ENCODE measurements at regions not wholly inside any gene's neighbourhood (a gene's known extent, or its start where the extent isn't known, plus 50 kb on each side); places are given as distances from the start of the nearest gene placed in this dataset.
A peak's percentile ranks its signal among the peaks of the same experiment; 100 is the strongest.

DNA sequence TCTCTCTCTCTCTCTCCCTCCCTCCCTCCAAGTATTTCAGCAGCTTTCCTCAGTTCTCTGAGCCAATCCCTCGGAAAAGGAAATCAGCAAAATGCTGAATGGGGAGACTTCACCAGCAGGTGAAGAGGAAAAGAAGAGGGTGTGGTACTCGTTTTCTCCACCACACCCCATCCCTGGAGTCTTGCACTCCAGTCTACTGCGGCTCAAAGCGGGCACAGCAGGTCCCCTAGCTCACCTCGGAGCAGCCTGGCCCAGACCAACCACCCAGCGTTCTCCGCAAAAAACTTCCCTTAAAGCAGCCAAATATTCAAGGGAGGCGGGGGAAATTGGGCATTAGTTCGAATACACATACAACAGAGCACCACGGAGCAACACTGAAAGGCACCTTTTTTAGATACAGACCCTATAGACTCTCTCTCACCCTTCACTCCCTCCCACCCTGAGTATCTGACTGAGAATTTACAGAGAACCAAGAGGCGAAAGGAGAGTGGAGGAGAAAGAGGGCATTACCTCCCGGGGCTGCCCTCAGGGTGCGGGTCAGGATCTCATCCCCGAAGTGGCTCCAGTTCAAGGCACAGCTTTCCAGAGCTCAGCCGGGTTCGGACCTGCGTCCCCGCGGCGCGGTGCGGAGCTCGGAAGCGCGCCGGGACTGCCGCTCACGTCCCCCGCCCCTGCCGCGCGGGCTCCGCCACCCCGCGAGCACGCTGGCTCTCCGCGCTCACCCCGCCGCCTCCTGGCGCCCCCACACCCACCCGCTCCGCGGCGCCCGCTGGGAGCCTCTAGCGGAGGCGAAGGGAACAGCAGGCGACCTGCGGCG is 1638.5 kb upstream of the C9orf72 start (continued):
- TF ChIP-seq, protein P1, sequence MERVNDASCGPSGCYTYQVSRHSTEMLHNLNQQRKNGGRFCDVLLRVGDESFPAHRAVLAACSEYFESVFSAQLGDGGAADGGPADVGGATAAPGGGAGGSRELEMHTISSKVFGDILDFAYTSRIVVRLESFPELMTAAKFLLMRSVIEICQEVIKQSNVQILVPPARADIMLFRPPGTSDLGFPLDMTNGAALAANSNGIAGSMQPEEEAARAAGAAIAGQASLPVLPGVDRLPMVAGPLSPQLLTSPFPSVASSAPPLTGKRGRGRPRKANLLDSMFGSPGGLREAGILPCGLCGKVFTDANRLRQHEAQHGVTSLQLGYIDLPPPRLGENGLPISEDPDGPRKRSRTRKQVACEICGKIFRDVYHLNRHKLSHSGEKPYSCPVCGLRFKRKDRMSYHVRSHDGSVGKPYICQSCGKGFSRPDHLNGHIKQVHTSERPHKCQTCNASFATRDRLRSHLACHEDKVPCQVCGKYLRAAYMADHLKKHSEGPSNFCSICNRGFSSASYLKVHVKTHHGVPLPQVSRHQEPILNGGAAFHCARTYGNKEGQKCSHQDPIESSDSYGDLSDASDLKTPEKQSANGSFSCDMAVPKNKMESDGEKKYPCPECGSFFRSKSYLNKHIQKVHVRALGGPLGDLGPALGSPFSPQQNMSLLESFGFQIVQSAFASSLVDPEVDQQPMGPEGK (CRISPR knock-in tag; IDR thresholded peaks at IDR 0.05) = peak; percentile 65
- no peak for TF ChIP-seq ZNF530 (CRISPR knock-in tag; IDR thresholded peaks at IDR 0.05; ENCODE audit: low read depth)
- TF ChIP-seq, protein P2, sequence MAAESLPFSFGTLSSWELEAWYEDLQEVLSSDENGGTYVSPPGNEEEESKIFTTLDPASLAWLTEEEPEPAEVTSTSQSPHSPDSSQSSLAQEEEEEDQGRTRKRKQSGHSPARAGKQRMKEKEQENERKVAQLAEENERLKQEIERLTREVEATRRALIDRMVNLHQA (CRISPR knock-in tag; IDR thresholded peaks at IDR 0.05) = no peak
- TF ChIP-seq HDAC2 (CRISPR knock-in tag; IDR thresholded peaks at IDR 0.05) = no peak
- TF ChIP-seq ZNF616 (CRISPR knock-in tag; IDR thresholded peaks at IDR 0.05; ENCODE audit: low read depth) = 0 out of 2 replicates have a peak, but pooled peaks have one; percentile 71
- TF ChIP-seq, protein P3, sequence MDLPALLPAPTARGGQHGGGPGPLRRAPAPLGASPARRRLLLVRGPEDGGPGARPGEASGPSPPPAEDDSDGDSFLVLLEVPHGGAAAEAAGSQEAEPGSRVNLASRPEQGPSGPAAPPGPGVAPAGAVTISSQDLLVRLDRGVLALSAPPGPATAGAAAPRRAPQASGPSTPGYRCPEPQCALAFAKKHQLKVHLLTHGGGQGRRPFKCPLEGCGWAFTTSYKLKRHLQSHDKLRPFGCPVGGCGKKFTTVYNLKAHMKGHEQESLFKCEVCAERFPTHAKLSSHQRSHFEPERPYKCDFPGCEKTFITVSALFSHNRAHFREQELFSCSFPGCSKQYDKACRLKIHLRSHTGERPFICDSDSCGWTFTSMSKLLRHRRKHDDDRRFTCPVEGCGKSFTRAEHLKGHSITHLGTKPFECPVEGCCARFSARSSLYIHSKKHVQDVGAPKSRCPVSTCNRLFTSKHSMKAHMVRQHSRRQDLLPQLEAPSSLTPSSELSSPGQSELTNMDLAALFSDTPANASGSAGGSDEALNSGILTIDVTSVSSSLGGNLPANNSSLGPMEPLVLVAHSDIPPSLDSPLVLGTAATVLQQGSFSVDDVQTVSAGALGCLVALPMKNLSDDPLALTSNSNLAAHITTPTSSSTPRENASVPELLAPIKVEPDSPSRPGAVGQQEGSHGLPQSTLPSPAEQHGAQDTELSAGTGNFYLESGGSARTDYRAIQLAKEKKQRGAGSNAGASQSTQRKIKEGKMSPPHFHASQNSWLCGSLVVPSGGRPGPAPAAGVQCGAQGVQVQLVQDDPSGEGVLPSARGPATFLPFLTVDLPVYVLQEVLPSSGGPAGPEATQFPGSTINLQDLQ (CRISPR knock-in tag; IDR thresholded peaks at IDR 0.05) = peak; percentile 47; the same call in 1 of the 2 replicates
- no peak for TF ChIP-seq NR1H2 (CRISPR knock-in tag; IDR thresholded peaks at IDR 0.05; ENCODE audit: borderline replicate concordance, low read depth)
- TF ChIP-seq NFIC (IDR thresholded peaks at IDR 0.05; ENCODE audit: low read length) = no peak
- TF ChIP-seq, protein P4, sequence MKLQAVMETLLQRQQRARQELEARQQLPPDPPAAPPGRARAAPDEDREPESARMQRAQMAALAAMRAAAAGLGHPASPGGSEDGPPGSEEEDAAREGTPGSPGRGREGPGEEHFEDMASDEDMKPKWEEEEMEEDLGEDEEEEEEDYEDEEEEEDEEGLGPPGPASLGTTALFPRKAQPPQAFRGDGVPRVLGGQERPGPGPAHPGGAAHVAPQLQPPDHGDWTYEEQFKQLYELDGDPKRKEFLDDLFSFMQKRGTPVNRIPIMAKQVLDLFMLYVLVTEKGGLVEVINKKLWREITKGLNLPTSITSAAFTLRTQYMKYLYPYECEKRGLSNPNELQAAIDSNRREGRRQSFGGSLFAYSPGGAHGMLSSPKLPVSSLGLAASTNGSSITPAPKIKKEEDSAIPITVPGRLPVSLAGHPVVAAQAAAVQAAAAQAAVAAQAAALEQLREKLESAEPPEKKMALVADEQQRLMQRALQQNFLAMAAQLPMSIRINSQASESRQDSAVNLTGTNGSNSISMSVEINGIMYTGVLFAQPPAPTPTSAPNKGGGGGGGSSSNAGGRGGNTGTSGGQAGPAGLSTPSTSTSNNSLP (IDR thresholded peaks at IDR 0.05; ENCODE audit: low read depth, low read length) = no peak
- TF ChIP-seq, protein P5, sequence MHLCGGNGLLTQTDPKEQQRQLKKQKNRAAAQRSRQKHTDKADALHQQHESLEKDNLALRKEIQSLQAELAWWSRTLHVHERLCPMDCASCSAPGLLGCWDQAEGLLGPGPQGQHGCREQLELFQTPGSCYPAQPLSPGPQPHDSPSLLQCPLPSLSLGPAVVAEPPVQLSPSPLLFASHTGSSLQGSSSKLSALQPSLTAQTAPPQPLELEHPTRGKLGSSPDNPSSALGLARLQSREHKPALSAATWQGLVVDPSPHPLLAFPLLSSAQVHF (CRISPR knock-in tag; IDR thresholded peaks at IDR 0.05) = no peak
- TF ChIP-seq ZFYVE20 (CRISPR knock-in tag; IDR thresholded peaks at IDR 0.05; ENCODE audit: borderline replicate concordance, low read depth) = no peak
- TF ChIP-seq ZNF333 (CRISPR knock-in tag; IDR thresholded peaks at IDR 0.05; ENCODE audit: borderline replicate concordance) = no peak
- TF ChIP-seq ZKSCAN8 (CRISPR knock-in tag; IDR thresholded peaks at IDR 0.05; ENCODE audit: borderline replicate concordance) = no peak
- TF ChIP-seq, protein P6, sequence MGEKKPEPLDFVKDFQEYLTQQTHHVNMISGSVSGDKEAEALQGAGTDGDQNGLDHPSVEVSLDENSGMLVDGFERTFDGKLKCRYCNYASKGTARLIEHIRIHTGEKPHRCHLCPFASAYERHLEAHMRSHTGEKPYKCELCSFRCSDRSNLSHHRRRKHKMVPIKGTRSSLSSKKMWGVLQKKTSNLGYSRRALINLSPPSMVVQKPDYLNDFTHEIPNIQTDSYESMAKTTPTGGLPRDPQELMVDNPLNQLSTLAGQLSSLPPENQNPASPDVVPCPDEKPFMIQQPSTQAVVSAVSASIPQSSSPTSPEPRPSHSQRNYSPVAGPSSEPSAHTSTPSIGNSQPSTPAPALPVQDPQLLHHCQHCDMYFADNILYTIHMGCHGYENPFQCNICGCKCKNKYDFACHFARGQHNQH (CRISPR knock-in tag; IDR thresholded peaks at IDR 0.05) = no peak
- peak; percentile 54; the same call in 1 of the 2 replicates for TF ChIP-seq GABPB1 (CRISPR knock-in tag; IDR thresholded peaks at IDR 0.05)
- TF ChIP-seq YY1 (IDR thresholded peaks at IDR 0.05; ENCODE audit: insufficient read depth, insufficient replicate concordance, low read depth, low read length) = peak; percentile 40
- no peak for TF ChIP-seq MAFK (conservative IDR thresholded peaks at IDR 0.05 in 1 of 2, IDR thresholded peaks at IDR 0.05 in 1 of 2; ENCODE audit: low read length in 2 of 2)
- TF ChIP-seq ZNF615 (CRISPR knock-in tag; IDR thresholded peaks at IDR 0.05; ENCODE audit: borderline replicate concordance) = no peak
- TF ChIP-seq ZNF234 (CRISPR knock-in tag; conservative IDR thresholded peaks at IDR 0.05) = no peak
- no peak for TF ChIP-seq CCAR2 (optimal IDR thresholded peaks at IDR 0.05; ENCODE audit: low read depth, low read length)
